Cardiac muscle cell (in vitro differentiated cells and primary cell): ENCODE measurements at regions not wholly inside any gene's neighbourhood (a gene's known extent, or its start where the extent isn't known, plus 50 kb on each side); places are given as distances from the start of the nearest gene placed in this dataset.
A peak's percentile ranks its signal among the peaks of the same experiment; 100 is the strongest.

Experiments used
- DNase-seq, 2 donors: peaks; one replicate each; pipeline versions ENCODE4 v3.0.0 to v3.0.0-alpha.2; 2010 to 2017; ENCODE audit warnings: low read depth in 1 of 2, low spot score in 1 of 2
- H3K27ac ChIP-seq: fragments of 200-600 bp; sonication (generic); 2 replicates; pipeline ENCODE4 v1.5.1; 2016
- H3K27me3 ChIP-seq: fragments of 200-600 bp; sonication (generic); 2 replicates; pipeline ENCODE4 v1.6.0; 2016; ENCODE audit warnings: control low read depth
- H3K36me3 ChIP-seq: fragments of 200-600 bp; sonication (generic); 2 replicates; pipeline ENCODE4 v1.5.1; 2016; ENCODE audit warnings: control low read depth
- H3K4me1 ChIP-seq: fragments of 200-600 bp; sonication (generic); 2 replicates; pipeline ENCODE4 v1.8.1; 2017; ENCODE audit warnings: low read depth, mild to moderate bottlenecking, mixed run types
- H3K4me3 ChIP-seq: fragments of 200-600 bp; sonication (generic); 2 replicates; pipeline ENCODE4 v1.5.1; 2016; ENCODE audit warnings: mild to moderate bottlenecking
- H3K9me3 ChIP-seq: fragments of 200-600 bp; sonication (generic); 2 replicates; pipeline ENCODE4 v1.5.1; 2017; ENCODE audit warnings: low read depth, mild to moderate bottlenecking, control low read depth
- TF ChIP-seq, protein P1 (sequence below): IDR thresholded peaks from 2 replicates; pipeline ENCODE4 v1.5.1; 2012; ENCODE audit warnings: low read depth, mild to moderate bottlenecking, low read length

DNA sequence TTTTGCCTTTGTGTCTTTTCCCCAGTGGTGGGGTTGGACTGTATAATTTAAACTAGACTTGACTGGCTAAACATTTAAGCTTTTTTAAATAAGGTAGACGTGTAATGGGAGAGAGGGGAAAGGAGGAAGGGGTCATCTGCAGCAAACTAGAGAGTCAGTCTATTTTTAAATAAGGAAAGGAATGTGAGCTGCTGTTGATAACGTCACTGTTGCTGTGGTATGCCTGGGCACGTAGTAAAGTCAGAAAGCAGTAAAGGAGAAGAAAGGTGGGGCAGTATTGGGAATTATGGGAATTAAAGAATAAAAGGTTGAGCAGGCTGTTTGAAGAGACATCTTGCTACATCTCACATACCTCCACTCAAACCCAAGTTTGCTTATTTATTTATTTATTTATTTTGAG lies 80.4 kb upstream of the FSHB start:
- TF ChIP-seq, protein P1, sequence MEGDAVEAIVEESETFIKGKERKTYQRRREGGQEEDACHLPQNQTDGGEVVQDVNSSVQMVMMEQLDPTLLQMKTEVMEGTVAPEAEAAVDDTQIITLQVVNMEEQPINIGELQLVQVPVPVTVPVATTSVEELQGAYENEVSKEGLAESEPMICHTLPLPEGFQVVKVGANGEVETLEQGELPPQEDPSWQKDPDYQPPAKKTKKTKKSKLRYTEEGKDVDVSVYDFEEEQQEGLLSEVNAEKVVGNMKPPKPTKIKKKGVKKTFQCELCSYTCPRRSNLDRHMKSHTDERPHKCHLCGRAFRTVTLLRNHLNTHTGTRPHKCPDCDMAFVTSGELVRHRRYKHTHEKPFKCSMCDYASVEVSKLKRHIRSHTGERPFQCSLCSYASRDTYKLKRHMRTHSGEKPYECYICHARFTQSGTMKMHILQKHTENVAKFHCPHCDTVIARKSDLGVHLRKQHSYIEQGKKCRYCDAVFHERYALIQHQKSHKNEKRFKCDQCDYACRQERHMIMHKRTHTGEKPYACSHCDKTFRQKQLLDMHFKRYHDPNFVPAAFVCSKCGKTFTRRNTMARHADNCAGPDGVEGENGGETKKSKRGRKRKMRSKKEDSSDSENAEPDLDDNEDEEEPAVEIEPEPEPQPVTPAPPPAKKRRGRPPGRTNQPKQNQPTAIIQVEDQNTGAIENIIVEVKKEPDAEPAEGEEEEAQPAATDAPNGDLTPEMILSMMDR = no peak
- H3K9me3 ChIP-seq = no peaks in the 10 kb centered on the region
- DNase-seq = peak in 1 of 2 donors; percentile 65

DNA sequence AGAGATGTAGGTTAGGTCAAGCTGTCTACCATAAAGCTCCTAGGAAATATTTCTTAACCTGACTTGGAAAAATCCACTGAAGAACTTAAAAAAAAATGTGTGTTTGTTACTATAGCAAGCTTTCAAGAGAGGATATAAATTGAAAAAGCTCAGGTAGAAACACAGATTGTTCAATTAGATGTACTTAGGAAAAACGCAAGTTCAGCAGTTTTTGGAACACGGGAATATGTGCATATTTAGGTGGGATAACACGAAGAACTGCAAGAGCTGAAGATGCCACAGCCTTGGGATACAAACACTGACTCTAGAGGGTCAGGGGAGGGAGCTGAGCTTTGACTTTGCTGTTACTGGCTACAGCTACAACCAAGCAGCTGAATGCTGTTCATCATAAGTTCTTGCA lies 77.8 kb upstream of the FSHB start:
- no peaks in the 10 kb centered on the region for H3K27me3 ChIP-seq
- H3K4me1 ChIP-seq = peaks cover 15% of the 10 kb centered on the region
- no peaks in the 10 kb centered on the region for H3K36me3 ChIP-seq
- no peak for DNase-seq
- no peak overlapping the region for H3K4me3 ChIP-seq
- H3K9me3 ChIP-seq = no peaks in the 10 kb centered on the region
- TF ChIP-seq, protein P1 = no peak
- H3K27ac ChIP-seq = no peak overlapping the region

More for the DNA sequence above, 80.4 kb upstream of the FSHB start:
- H3K4me1 ChIP-seq = peaks cover 15% of the 10 kb centered on the region
- H3K27me3 ChIP-seq = no peaks in the 10 kb centered on the region
- peak overlapping the region; percentile 91 for H3K27ac ChIP-seq
- H3K4me3 ChIP-seq = no peak overlapping the region
- no peaks in the 10 kb centered on the region for H3K36me3 ChIP-seq

DNA sequence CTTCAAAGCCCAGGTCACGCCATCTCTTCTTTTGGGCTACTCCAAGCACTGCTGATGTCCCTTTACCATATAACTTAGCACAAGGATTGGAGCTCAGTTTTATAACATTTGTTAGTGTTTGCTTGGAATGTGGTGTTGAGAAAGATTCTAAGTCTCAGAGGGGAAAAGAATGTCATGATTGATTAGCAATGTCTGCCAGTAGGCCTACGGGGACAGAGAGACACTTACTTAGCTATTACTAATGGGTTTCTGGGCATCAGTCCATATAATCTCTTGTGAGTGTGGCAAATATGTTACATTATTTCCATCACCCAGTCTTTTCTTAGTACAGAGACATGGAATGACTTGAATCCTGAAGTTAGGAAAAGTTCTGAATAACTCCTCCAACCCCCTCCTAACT lies 75.4 kb upstream of the FSHB start:
- H3K27ac ChIP-seq = no peak overlapping the region
- H3K4me1 ChIP-seq = peaks cover 9% of the 10 kb centered on the region
- TF ChIP-seq, protein P1 = no peak
- no peak for DNase-seq
- no peaks in the 10 kb centered on the region for H3K36me3 ChIP-seq
- no peaks in the 10 kb centered on the region for H3K9me3 ChIP-seq
- H3K4me3 ChIP-seq = no peak overlapping the region
- no peaks in the 10 kb centered on the region for H3K27me3 ChIP-seq

DNA sequence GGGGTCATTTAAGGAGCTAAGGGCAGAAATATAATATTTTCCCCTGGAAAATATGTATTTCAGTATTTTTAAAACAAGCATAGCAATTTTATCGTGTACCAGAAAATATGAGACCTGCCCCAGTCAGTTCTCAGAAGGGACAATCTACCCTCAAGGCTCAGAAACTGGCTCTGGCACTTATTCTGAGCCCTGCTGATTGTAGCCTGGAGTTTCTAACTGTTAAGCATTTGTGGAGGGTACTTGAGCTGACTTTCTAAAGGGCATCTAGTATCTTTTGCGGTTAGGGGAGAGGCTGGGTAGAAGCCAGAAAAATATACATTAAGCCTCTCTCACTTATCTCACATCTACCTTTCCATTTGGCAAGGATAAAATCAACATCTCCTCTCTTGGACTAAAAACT lies 71.3 kb upstream of the FSHB start:
- TF ChIP-seq, protein P1 = no peak
- Histone ChIP-seq H3K4me3 (no peak overlapping the region), H3K36me3 (no peaks in the 10 kb centered on the region), H3K27ac (no peak overlapping the region), H3K4me1 (no peaks in the 10 kb centered on the region), H3K27me3 (no peaks in the 10 kb centered on the region), H3K9me3 (no peaks in the 10 kb centered on the region)
- no peak for DNase-seq

DNA sequence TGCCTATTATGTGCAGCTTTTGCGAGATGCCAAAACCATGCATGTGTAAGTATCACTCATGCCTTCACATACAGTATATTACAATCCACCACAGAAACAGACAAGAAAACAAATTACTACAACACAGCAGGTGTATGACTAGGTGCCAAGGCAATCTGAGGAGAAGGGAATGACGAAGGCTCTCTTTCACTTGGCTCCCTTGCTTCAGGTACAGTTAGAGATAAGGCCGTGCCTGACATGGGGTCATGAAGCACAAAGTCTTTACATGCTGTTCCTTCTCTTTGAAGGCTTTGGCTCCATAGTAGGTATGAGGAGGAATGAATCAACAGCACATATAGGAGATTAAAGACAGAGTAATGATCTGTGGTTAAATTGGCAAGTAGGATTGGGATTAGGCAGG lies 65.2 kb upstream of the FSHB start:
- no peaks in the 10 kb centered on the region for H3K4me1 ChIP-seq
- no peaks in the 10 kb centered on the region for H3K36me3 ChIP-seq
- DNase-seq = no peak
- H3K9me3 ChIP-seq = no peaks in the 10 kb centered on the region
- no peaks in the 10 kb centered on the region for H3K27me3 ChIP-seq
- H3K4me3 ChIP-seq = no peak overlapping the region
- TF ChIP-seq, protein P1 = no peak
- no peak overlapping the region for H3K27ac ChIP-seq

DNA sequence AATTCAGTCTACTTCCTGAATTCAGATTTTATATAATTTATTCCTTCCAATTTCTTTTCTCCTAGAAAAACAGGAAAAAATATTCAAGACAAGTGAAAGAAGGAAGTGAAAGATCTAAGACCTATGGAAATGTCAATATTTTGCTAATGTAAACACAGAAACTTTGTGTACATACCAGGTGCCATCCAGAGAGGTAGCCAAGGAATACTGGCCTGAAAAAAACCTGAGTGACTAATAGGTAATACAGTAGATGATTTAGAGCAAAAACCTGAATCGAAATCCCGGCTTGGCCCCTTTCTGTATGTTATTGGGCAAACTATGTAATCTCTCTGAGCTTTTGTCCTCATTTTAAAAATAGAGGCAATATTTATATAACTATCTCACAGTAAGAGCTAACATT lies 59.2 kb upstream of the FSHB start:
- no peak for DNase-seq
- Histone ChIP-seq H3K36me3 (no peaks in the 10 kb centered on the region), H3K27me3 (no peaks in the 10 kb centered on the region), H3K9me3 (no peaks in the 10 kb centered on the region), H3K4me3 (no peak overlapping the region), H3K4me1 (no peaks in the 10 kb centered on the region), H3K27ac (no peak overlapping the region)
- TF ChIP-seq, protein P1 = no peak
